K562 (cell line): ENCODE measurements at regions not wholly inside any gene's neighbourhood (a gene's known extent, or its start where the extent isn't known, plus 50 kb on each side); places are given as distances from the start of the nearest gene placed in this dataset.
A peak's percentile ranks its signal among the peaks of the same experiment; 100 is the strongest.

ENCODE experiments used
- FOXJ3 ChIP-seq: sonication (generic); formaldehyde crosslinking; IDR thresholded peaks from 2 replicates; pipeline ENCODE4 v1.4.0; 2020; ENCODE audit warnings: mild to moderate bottlenecking, missing genetic modification reagents
- KDM1A ChIP-seq, 2 experiments: fragments of 450-650 bp; IDR thresholded peaks; 2 replicates each; pipeline ENCODE4 v1.6.1; 2016; ENCODE audit warnings: mild to moderate bottlenecking in 2 of 2
- KDM4B ChIP-seq, 2 experiments: fragments of 450-650 bp in 1 of 2; sonication (generic) in 1 of 2; IDR thresholded peaks; 2 replicates each; pipeline ENCODE4 v1.6.1; 2016 to 2017; ENCODE audit warnings: borderline replicate concordance in 2 of 2, antibody characterized with exemption in 1 of 2, low read depth in 1 of 2, mild to moderate bottlenecking in 1 of 2
- L3MBTL2 ChIP-seq: fragments of 450-650 bp; IDR thresholded peaks from 2 replicates; pipeline ENCODE4 v1.6.1; 2016; ENCODE audit warnings: mild to moderate bottlenecking, moderate library complexity
- NFIC ChIP-seq: fragments of 450-650 bp; IDR thresholded peaks from 2 replicates; pipeline ENCODE4 v1.6.1; 2017; ENCODE audit warnings: mild to moderate bottlenecking, inconsistent platforms
- TOE1 ChIP-seq, 2 experiments: fragments of 450-650 bp in 1 of 2; sonication (generic) in 1 of 2; formaldehyde crosslinking in 1 of 2; IDR thresholded peaks; 2 replicates each; pipeline versions ENCODE4 v1.7.1 to v1.8.0; 2016 to 2022; ENCODE audit warnings: borderline replicate concordance in 2 of 2, mild to moderate bottlenecking in 2 of 2, antibody characterized with exemption in 1 of 2, inconsistent platforms in 1 of 2, low read depth in 1 of 2, missing genetic modification reagents in 1 of 2, moderate library complexity in 1 of 2
- ZNF717 ChIP-seq: fragments of 250-450 bp; sonication (Bioruptor Pico); IDR thresholded peaks from 2 replicates; pipeline ENCODE4 v1.5.0; 2021
- TF ChIP-seq, protein P1 (sequence below): fragments of 450-650 bp; IDR thresholded peaks from 2 replicates; pipeline ENCODE4 v1.6.1; 2018; ENCODE audit not compliant: partially characterized antibody
- TF ChIP-seq, protein P2 (sequence below): fragments of 450-650 bp; IDR thresholded peaks from 2 replicates; pipeline ENCODE4 v1.6.1; 2016; ENCODE audit warnings: mild to moderate bottlenecking, moderate library complexity
- TF ChIP-seq, protein P3 (sequence below): fragments of 450-650 bp; formaldehyde crosslinking; IDR thresholded peaks from 2 replicates; pipeline ENCODE4 v1.4.0; 2020; ENCODE audit warnings: mild to moderate bottlenecking, moderate library complexity

- TF ChIP-seq, protein P1, sequence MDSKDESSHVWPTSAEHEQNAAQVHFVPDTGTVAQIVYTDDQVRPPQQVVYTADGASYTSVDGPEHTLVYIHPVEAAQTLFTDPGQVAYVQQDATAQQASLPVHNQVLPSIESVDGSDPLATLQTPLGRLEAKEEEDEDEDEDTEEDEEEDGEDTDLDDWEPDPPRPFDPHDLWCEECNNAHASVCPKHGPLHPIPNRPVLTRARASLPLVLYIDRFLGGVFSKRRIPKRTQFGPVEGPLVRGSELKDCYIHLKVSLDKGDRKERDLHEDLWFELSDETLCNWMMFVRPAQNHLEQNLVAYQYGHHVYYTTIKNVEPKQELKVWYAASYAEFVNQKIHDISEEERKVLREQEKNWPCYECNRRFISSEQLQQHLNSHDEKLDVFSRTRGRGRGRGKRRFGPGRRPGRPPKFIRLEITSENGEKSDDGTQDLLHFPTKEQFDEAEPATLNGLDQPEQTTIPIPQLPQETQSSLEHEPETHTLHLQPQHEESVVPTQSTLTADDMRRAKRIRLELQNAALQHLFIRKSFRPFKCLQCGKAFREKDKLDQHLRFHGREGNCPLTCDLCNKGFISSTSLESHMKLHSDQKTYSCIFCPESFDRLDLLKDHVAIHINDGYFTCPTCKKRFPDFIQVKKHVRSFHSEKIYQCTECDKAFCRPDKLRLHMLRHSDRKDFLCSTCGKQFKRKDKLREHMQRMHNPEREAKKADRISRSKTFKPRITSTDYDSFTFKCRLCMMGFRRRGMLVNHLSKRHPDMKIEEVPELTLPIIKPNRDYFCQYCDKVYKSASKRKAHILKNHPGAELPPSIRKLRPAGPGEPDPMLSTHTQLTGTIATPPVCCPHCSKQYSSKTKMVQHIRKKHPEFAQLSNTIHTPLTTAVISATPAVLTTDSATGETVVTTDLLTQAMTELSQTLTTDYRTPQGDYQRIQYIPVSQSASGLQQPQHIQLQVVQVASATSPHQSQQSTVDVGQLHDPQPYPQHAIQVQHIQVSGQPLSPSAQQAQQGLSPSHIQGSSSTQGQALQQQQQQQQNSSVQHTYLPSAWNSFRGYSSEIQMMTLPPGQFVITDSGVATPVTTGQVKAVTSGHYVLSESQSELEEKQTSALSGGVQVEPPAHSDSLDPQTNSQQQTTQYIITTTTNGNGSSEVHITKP = no peak
- TF ChIP-seq, protein P2, sequence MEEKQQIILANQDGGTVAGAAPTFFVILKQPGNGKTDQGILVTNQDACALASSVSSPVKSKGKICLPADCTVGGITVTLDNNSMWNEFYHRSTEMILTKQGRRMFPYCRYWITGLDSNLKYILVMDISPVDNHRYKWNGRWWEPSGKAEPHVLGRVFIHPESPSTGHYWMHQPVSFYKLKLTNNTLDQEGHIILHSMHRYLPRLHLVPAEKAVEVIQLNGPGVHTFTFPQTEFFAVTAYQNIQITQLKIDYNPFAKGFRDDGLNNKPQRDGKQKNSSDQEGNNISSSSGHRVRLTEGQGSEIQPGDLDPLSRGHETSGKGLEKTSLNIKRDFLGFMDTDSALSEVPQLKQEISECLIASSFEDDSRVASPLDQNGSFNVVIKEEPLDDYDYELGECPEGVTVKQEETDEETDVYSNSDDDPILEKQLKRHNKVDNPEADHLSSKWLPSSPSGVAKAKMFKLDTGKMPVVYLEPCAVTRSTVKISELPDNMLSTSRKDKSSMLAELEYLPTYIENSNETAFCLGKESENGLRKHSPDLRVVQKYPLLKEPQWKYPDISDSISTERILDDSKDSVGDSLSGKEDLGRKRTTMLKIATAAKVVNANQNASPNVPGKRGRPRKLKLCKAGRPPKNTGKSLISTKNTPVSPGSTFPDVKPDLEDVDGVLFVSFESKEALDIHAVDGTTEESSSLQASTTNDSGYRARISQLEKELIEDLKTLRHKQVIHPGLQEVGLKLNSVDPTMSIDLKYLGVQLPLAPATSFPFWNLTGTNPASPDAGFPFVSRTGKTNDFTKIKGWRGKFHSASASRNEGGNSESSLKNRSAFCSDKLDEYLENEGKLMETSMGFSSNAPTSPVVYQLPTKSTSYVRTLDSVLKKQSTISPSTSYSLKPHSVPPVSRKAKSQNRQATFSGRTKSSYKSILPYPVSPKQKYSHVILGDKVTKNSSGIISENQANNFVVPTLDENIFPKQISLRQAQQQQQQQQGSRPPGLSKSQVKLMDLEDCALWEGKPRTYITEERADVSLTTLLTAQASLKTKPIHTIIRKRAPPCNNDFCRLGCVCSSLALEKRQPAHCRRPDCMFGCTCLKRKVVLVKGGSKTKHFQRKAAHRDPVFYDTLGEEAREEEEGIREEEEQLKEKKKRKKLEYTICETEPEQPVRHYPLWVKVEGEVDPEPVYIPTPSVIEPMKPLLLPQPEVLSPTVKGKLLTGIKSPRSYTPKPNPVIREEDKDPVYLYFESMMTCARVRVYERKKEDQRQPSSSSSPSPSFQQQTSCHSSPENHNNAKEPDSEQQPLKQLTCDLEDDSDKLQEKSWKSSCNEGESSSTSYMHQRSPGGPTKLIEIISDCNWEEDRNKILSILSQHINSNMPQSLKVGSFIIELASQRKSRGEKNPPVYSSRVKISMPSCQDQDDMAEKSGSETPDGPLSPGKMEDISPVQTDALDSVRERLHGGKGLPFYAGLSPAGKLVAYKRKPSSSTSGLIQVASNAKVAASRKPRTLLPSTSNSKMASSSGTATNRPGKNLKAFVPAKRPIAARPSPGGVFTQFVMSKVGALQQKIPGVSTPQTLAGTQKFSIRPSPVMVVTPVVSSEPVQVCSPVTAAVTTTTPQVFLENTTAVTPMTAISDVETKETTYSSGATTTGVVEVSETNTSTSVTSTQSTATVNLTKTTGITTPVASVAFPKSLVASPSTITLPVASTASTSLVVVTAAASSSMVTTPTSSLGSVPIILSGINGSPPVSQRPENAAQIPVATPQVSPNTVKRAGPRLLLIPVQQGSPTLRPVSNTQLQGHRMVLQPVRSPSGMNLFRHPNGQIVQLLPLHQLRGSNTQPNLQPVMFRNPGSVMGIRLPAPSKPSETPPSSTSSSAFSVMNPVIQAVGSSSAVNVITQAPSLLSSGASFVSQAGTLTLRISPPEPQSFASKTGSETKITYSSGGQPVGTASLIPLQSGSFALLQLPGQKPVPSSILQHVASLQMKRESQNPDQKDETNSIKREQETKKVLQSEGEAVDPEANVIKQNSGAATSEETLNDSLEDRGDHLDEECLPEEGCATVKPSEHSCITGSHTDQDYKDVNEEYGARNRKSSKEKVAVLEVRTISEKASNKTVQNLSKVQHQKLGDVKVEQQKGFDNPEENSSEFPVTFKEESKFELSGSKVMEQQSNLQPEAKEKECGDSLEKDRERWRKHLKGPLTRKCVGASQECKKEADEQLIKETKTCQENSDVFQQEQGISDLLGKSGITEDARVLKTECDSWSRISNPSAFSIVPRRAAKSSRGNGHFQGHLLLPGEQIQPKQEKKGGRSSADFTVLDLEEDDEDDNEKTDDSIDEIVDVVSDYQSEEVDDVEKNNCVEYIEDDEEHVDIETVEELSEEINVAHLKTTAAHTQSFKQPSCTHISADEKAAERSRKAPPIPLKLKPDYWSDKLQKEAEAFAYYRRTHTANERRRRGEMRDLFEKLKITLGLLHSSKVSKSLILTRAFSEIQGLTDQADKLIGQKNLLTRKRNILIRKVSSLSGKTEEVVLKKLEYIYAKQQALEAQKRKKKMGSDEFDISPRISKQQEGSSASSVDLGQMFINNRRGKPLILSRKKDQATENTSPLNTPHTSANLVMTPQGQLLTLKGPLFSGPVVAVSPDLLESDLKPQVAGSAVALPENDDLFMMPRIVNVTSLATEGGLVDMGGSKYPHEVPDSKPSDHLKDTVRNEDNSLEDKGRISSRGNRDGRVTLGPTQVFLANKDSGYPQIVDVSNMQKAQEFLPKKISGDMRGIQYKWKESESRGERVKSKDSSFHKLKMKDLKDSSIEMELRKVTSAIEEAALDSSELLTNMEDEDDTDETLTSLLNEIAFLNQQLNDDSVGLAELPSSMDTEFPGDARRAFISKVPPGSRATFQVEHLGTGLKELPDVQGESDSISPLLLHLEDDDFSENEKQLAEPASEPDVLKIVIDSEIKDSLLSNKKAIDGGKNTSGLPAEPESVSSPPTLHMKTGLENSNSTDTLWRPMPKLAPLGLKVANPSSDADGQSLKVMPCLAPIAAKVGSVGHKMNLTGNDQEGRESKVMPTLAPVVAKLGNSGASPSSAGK = peak; percentile 19; the same call in 1 of the 2 replicates
- TF ChIP-seq ZNF717 (CRISPR knock-in tag) (no peak), TOE1 (IDR thresholded peaks at IDR 0.05; ENCODE audit: borderline replicate concordance) (no peak), TOE1 (CRISPR knock-in tag; IDR thresholded peaks at IDR 0.05; ENCODE audit: borderline replicate concordance, low read depth) (no peak), L3MBTL2 (0 out of 2 replicates have a peak, but pooled peaks have one; percentile 55), FOXJ3 (no peak), NFIC (0 out of 2 replicates have a peak, but pooled peaks have one; percentile 11), KDM1A (IDR thresholded peaks at IDR 0.05) (peak; percentile 51 to 56; a peak in 3 of 4 replicates), KDM4B (IDR thresholded peaks at IDR 0.05; ENCODE audit: borderline replicate concordance in 2 of 2, low read depth in 1 of 2) (no peak)
- TF ChIP-seq, protein P3, sequence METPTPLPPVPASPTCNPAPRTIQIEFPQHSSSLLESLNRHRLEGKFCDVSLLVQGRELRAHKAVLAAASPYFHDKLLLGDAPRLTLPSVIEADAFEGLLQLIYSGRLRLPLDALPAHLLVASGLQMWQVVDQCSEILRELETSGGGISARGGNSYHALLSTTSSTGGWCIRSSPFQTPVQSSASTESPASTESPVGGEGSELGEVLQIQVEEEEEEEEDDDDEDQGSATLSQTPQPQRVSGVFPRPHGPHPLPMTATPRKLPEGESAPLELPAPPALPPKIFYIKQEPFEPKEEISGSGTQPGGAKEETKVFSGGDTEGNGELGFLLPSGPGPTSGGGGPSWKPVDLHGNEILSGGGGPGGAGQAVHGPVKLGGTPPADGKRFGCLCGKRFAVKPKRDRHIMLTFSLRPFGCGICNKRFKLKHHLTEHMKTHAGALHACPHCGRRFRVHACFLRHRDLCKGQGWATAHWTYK (CRISPR knock-in tag) = no peak
Observed at GRCh38 chr1:22362626-22363402, 88.8 kb upstream of the ZBTB40 start (continued).
